Activated naive CD4-positive, alpha-beta T cell treated with anti-CD3 and anti-CD28 coated beads, Interleukin-2, amount 10 ng/mL, durations not matched to agents 7 days and 5 days (primary cell): ENCODE measurements at regions not wholly inside any gene's neighbourhood (a gene's known extent, or its start where the extent isn't known, plus 50 kb on each side); places are given as distances from the start of the nearest gene placed in this dataset.

Source experiments
- CTCF ChIA-PET: fragments of 350-600 bp; sonication (Branson Sonifier 250); formaldehyde crosslinking; loops from one replicate; lab custom pipeline; 2021; ENCODE audit warnings: antibody characterized with exemption; lab: Charles Lee
- DNase-seq: peaks from one replicate; pipeline ENCODE4 v3.0.0-alpha.2; 2020
- H3K27ac Mint-ChIP-seq: one replicate; pipeline ENCODE4 v1.8.0; 2021; ENCODE audit warnings: mild to moderate bottlenecking, moderate library complexity, mixed read lengths
- H3K27me3 Mint-ChIP-seq: one replicate; pipeline ENCODE4 v1.8.0; 2021; ENCODE audit warnings: mild to moderate bottlenecking, mixed read lengths
- H3K36me3 Mint-ChIP-seq: one replicate; pipeline ENCODE4 v1.8.0; 2021; ENCODE audit warnings: mixed read lengths
- H3K4me1 Mint-ChIP-seq: one replicate; pipeline ENCODE4 v1.8.0; 2021; ENCODE audit warnings: mixed read lengths
- H3K4me3 Mint-ChIP-seq: one replicate; pipeline ENCODE4 v1.8.0; 2021; ENCODE audit warnings: mild to moderate bottlenecking, moderate library complexity, mixed read lengths
- H3K9me3 Mint-ChIP-seq: one replicate; pipeline ENCODE4 v1.8.0; 2021; ENCODE audit warnings: mixed read lengths

- DNase-seq: no peak
- Mint-ChIP-seq H3K36me3 (peaks cover 27% of the 10 kb centered on the region), H3K4me1 (no peaks in the 10 kb centered on the region), H3K4me3 (no peak overlapping the region), H3K9me3 (no peaks in the 10 kb centered on the region), H3K27me3 (no peaks in the 10 kb centered on the region), H3K27ac (no peak overlapping the region)
- CTCF ChIA-PET: no interaction called here
Measured at GRCh38 chr2:159853101-159853500, 55.1 kb upstream of the CD302 start.

GRCh38 chr2:159851941-159852340, 53.9 kb upstream of the CD302 start:
- H3K36me3 Mint-ChIP-seq: peaks cover 34% of the 10 kb centered on the region

GRCh38 chr2:159850789-159851188, 52.8 kb upstream of the CD302 start:
- CTCF ChIA-PET: interaction anchor here (0.6 to 0.7 kb wide), 2 partner anchors 687 to 881 kb away, joined by 4 read pairs; no protein-coding TSS in a partner anchor
- Mint-ChIP-seq H3K27me3 (no peaks in the 10 kb centered on the region), H3K4me1 (no peaks in the 10 kb centered on the region), H3K4me3 (no peak overlapping the region), H3K27ac (no peak overlapping the region), H3K9me3 (no peaks in the 10 kb centered on the region), H3K36me3 (peaks cover 33% of the 10 kb centered on the region)
- DNase-seq: no peak

More at GRCh38 chr2:159851941-159852340, 53.9 kb upstream of the CD302 start:
- Mint-ChIP-seq H3K4me1 (no peaks in the 10 kb centered on the region), H3K27me3 (no peaks in the 10 kb centered on the region), H3K9me3 (no peaks in the 10 kb centered on the region), H3K4me3 (no peak overlapping the region), H3K27ac (no peak overlapping the region)
- CTCF ChIA-PET: no interaction called here
- DNase-seq: no peak

- H3K27ac Mint-ChIP-seq: no peak overlapping the region
- H3K36me3 Mint-ChIP-seq: peaks cover 35% of the 10 kb centered on the region
- DNase-seq: no peak
- no peaks in the 10 kb centered on the region for H3K4me1 Mint-ChIP-seq
- CTCF ChIA-PET: no interaction called here
- H3K27me3 Mint-ChIP-seq: no peaks in the 10 kb centered on the region
- no peak overlapping the region for H3K4me3 Mint-ChIP-seq
- H3K9me3 Mint-ChIP-seq: no peaks in the 10 kb centered on the region
Measured at GRCh38 chr2:159849160-159849813, 51.3 kb upstream of the CD302 start.
